H1 (cell line): ENCODE measurements at regions not wholly inside any gene's neighbourhood (a gene's known extent, or its start where the extent isn't known, plus 50 kb on each side); places are given as distances from the start of the nearest gene placed in this dataset.

Source experiments
- CBX5 ChIP-seq: fragments of 300-800, 300-1000 bp; sonication (generic); IDR thresholded peaks from 2 replicates; pipeline ENCODE4 v1.7.1; 2016; ENCODE audit warnings: antibody characterized with exemption, low read length, low read depth
- SRF ChIP-seq: IDR thresholded peaks from 2 replicates; pipeline ENCODE4 v1.6.1; 2011; ENCODE audit warnings: mild to moderate bottlenecking, low read depth, low read length, moderate library complexity
- SUZ12 ChIP-seq: fragments of 200-600 bp; sonication (generic); IDR thresholded peaks from 2 replicates; pipeline ENCODE4 v1.6.1; 2012; ENCODE audit warnings: mild to moderate bottlenecking, inconsistent platforms, low read length, moderate library complexity, mixed read lengths
- TAF7 ChIP-seq: optimal IDR thresholded peaks from 2 replicates; pipeline ENCODE3; 2011; ENCODE audit warnings: low read depth, mild to moderate bottlenecking, inconsistent platforms, low read length, moderate library complexity, borderline replicate concordance
- TEAD4 ChIP-seq: IDR thresholded peaks from 2 replicates; pipeline ENCODE4 v1.6.1; 2012; ENCODE audit warnings: low read depth, low read length, inconsistent platforms, mixed read lengths

DNA sequence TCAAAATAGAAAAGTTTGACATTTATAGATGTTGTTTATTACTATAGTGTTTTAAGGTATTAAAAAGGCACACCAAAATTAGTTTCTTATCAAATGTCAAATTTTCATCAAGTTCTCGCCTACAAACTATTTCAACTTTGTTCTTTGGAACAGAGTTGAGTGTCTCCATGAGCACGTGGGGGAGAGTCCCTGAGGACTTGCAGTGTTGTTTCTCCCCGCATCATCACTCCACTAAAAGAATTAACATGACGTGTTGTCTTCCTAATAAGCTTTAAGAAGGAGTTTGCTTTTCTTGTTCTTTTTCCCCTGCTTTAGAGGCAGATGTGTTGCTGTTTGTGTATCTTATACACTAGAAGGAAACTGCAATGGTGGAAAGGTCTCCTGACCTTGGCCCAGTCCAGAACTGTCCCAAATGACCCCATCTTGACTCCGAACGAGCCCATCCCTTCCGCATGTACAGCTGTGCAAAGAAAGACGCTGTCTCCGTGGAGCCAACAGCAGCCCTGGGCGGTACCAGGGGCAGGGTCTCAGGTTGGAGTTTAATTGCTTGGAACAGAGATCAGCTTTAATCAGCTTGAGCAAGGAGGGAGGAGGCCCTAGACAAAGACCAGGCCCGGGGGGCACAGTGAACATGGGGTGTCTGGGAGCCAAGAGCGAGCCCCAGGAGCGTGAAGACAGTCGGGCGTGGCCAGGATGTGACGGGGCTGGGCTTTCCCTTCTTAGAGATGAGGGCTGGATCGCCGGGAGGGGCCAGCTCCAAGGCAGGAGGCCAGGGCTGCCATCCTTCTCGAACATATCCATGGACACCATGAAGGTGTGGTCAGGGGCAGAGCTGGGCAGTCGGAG, 215.4 kb upstream of the RTL1 start (continued):
- TF ChIP-seq SRF: no peak
- TF ChIP-seq TEAD4: no peak
- no peak for TF ChIP-seq TAF7
- no peak for TF ChIP-seq CBX5
- TF ChIP-seq SUZ12: no peak
- TF ChIP-seq, all 59 proteins: peak for 0
